ENCODE measurements at regions not wholly inside any gene's neighbourhood (a gene's known extent, or its start where the extent isn't known, plus 50 kb on each side); places are given as distances from the start of the nearest gene placed in this dataset.

GRCh38 chr16:86923656-86924055 is 345.3 kb downstream of the FOXL1 start:
- TF ChIP-seq CTCF (IDR thresholded peaks at IDR 0.05; ENCODE audit: poor library complexity) (no peak), EZH2 (IDR thresholded peaks at IDR 0.05; ENCODE audit: borderline replicate concordance) (no peak), EZH2phosphoT487 (IDR thresholded peaks at IDR 0.05; ENCODE audit: low read depth, severe bottlenecking, unreplicated experiment) (no peak)

All from hepatocyte (in vitro differentiated cells).